ENCODE measurements at regions not wholly inside any gene's neighbourhood (a gene's known extent, or its start where the extent isn't known, plus 50 kb on each side); places are given as distances from the start of the nearest gene placed in this dataset.

- Mint-ChIP-seq H3K36me3 (no peaks in the 10 kb centered on the region), H3K4me1 (peaks cover 16 to 27% of the 10 kb centered on the region in 2 donors), H3K27me3 (ENCODE audit: low read depth in 2 of 2) (no peaks in the 10 kb centered on the region), H3K4me3 (no peak overlapping the region), H3K27ac (peak overlapping the region in 1 of 2 donors; percentile 65), H3K9me3 (no peaks in the 10 kb centered on the region)
- no peak overlapping the region for H3K27ac ChIP-seq (ENCODE audit: low read length)
- no peaks in the 10 kb centered on the region for H3K9me3 ChIP-seq (ENCODE audit: control insufficient read depth, insufficient read depth, low read length)
- DNase-seq (no peak), ATAC-seq (no peak)
- peaks cover 35% of the 10 kb centered on the region for H3K4me1 ChIP-seq (ENCODE audit: control insufficient read depth, insufficient read depth, low read length)
- H3K36me3 ChIP-seq (ENCODE audit: control insufficient read depth, insufficient read depth, low read length), result no peaks in the 10 kb centered on the region
- intact Hi-C loops (cut with micrococcal nuclease), result no loop called here
- TF ChIP-seq, protein P1, sequence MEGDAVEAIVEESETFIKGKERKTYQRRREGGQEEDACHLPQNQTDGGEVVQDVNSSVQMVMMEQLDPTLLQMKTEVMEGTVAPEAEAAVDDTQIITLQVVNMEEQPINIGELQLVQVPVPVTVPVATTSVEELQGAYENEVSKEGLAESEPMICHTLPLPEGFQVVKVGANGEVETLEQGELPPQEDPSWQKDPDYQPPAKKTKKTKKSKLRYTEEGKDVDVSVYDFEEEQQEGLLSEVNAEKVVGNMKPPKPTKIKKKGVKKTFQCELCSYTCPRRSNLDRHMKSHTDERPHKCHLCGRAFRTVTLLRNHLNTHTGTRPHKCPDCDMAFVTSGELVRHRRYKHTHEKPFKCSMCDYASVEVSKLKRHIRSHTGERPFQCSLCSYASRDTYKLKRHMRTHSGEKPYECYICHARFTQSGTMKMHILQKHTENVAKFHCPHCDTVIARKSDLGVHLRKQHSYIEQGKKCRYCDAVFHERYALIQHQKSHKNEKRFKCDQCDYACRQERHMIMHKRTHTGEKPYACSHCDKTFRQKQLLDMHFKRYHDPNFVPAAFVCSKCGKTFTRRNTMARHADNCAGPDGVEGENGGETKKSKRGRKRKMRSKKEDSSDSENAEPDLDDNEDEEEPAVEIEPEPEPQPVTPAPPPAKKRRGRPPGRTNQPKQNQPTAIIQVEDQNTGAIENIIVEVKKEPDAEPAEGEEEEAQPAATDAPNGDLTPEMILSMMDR (IDR thresholded peaks at IDR 0.05), result no peak
- no peak overlapping the region for H3K4me3 ChIP-seq (ENCODE audit: low read length)
- H3K27me3 ChIP-seq (ENCODE audit: control insufficient read depth, insufficient read depth, low read length), result no peaks in the 10 kb centered on the region
- WGBS (ENCODE audit: insufficient coverage), result 75% methylated on average over 5 of the region's 5 CpGs
Measured at GRCh38 chr16:11495066-11495407, 91.7 kb downstream of the LITAF start.

Data from natural killer cell (primary cell).